BLaER1 treated with 17β-estradiol and CSF1 and Interleukin-3, amounts not matched to agents 10 nM and 100 nM (cell line): ENCODE measurements at regions not wholly inside any gene's neighbourhood (a gene's known extent, or its start where the extent isn't known, plus 50 kb on each side); places are given as distances from the start of the nearest gene placed in this dataset.

Experiments used
- H3K27ac ChIP-seq, 11 experiments: shearing (Covaris generic); formaldehyde crosslinking; 2 replicates each; pipeline ENCODE4 v1.8.1; 2022
- H3K27me3 ChIP-seq, 11 experiments: shearing (Covaris generic); formaldehyde crosslinking; 2 replicates each; pipeline ENCODE4 v1.8.1; 2022
- H3K36me3 ChIP-seq, 11 experiments: shearing (Covaris generic); formaldehyde crosslinking; 2 replicates each; pipeline ENCODE4 v1.8.1; 2022
- H3K4me1 ChIP-seq, 10 experiments: shearing (Covaris generic); formaldehyde crosslinking; 2 replicates each; pipeline ENCODE4 v1.8.1; 2022
- H3K4me2 ChIP-seq, 11 experiments: shearing (Covaris generic); formaldehyde crosslinking; 2 replicates each; pipeline ENCODE4 v1.8.1; 2022
- H3K4me3 ChIP-seq, 10 experiments: shearing (Covaris generic); formaldehyde crosslinking; 2 replicates each; pipeline ENCODE4 v1.8.1; 2022
- H3K9ac ChIP-seq, 11 experiments: shearing (Covaris generic); formaldehyde crosslinking; 2 replicates each; pipeline ENCODE4 v1.8.1; 2022
- H3K9me3 ChIP-seq, 11 experiments: shearing (Covaris generic); formaldehyde crosslinking; replicated peaks in 1 of 11; 2 replicates each; pipeline ENCODE4 v1.8.1; 2022
- H4K20me1 ChIP-seq, 11 experiments: shearing (Covaris generic); formaldehyde crosslinking; 2 replicates each; pipeline ENCODE4 v1.8.1; 2022
- Cebpa-rat ChIP-seq, 11 experiments: shearing (Covaris generic); IDR thresholded peaks; 2 replicates each; pipeline ENCODE4 v1.8.1; 2022

- peaks cover 17 to 75% (median 34%) of the 10 kb centered on the region in 10 experiments for H3K4me1 ChIP-seq
- H3K27me3 ChIP-seq = no peaks in the 10 kb centered on the region
- no peak overlapping the region for H3K27ac ChIP-seq
- H3K4me3 ChIP-seq = no peak overlapping the region
- no peaks in the 10 kb centered on the region for H4K20me1 ChIP-seq
- no peaks in the 10 kb centered on the region for H3K36me3 ChIP-seq
- H3K9ac ChIP-seq = no peak overlapping the region
- peak overlapping the region in 1 of 11 experiments; percentile 44; a peak in 1 of 22 replicates for H3K4me2 ChIP-seq
- H3K9me3 ChIP-seq = no peaks in the 10 kb centered on the region
- no peak for TF ChIP-seq Cebpa-rat (IDR thresholded peaks at IDR 0.05)
Measured at GRCh38 chr20:50396623-50397022, 113.6 kb upstream of the PTPN1 start.

DNA sequence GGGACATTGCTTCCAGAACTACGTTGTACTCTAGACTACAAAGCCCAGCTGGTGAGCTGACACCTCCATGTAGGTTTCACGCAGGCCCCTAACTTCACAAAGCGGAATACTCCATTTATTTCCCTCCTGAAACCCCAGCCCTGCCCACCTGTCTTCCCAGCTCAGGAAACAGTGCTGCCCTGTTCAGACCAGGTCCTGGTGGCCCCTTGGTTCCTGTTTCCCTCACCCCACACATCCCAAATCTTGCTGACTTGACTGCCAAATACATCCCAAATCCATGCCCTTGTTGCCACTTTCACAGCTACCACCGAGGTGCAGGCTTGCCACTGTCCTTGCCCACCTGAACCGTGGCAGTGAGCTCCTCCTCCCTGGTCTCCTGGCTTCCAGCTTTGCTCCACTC is 113.1 kb upstream of the PTPN1 start:
- Histone ChIP-seq H3K4me3 (no peak overlapping the region), H4K20me1 (no peaks in the 10 kb centered on the region), H3K27ac (no peak overlapping the region), H3K9me3 (no peaks in the 10 kb centered on the region), H3K27me3 (no peaks in the 10 kb centered on the region), H3K9ac (no peak overlapping the region), H3K36me3 (no peaks in the 10 kb centered on the region), H3K4me1 (peaks cover 17 to 72% (median 34%) of the 10 kb centered on the region in 10 experiments), H3K4me2 (peak overlapping the region in 1 of 11 experiments; percentile 44; a peak in 1 of 22 replicates)
- no peak for TF ChIP-seq Cebpa-rat (IDR thresholded peaks at IDR 0.05)

- no peak overlapping the region for H3K4me2 ChIP-seq
- H3K36me3 ChIP-seq = no peaks in the 10 kb centered on the region
- no peak overlapping the region for H3K4me3 ChIP-seq
- no peak overlapping the region for H3K9ac ChIP-seq
- no peaks in the 10 kb centered on the region for H4K20me1 ChIP-seq
- H3K4me1 ChIP-seq = peaks cover 17 to 68% (median 34%) of the 10 kb centered on the region in 10 experiments
- no peak overlapping the region for H3K27ac ChIP-seq
- no peaks in the 10 kb centered on the region for H3K9me3 ChIP-seq
- no peaks in the 10 kb centered on the region for H3K27me3 ChIP-seq
- no peak for TF ChIP-seq Cebpa-rat (IDR thresholded peaks at IDR 0.05)
Measured at GRCh38 chr20:50398064-50398463, 112.1 kb upstream of the PTPN1 start.

DNA sequence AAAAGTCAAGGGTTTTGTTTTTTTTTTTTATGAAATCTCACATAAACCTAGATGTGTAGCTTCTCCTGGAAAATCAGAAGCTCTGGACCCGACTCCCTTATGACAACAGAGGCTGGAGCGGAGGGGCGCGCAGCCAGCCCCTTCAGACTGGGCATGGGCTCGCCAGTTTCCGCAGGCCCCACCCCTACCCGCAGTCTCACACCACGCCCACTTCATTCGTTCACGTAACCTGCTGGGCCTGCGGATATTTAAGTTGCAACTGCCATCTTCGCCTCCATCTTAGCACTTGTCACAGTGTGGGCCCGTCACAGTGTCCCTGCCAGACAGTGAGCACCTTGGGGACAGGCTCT is 111.7 kb upstream of the PTPN1 start:
- H4K20me1 ChIP-seq = no peaks in the 10 kb centered on the region
- H3K4me1 ChIP-seq = peaks cover 14 to 67% (median 33%) of the 10 kb centered on the region in 10 experiments
- no peaks in the 10 kb centered on the region for H3K9me3 ChIP-seq
- TF ChIP-seq Cebpa-rat (IDR thresholded peaks at IDR 0.05) = no peak
- no peaks in the 10 kb centered on the region for H3K36me3 ChIP-seq
- no peak overlapping the region for H3K4me3 ChIP-seq
- no peak overlapping the region for H3K9ac ChIP-seq
- H3K4me2 ChIP-seq = peak overlapping the region in 2 of 11 experiments; percentile 76 to 81; a peak in 1 of 22 replicates
- H3K27ac ChIP-seq = no peak overlapping the region
- H3K27me3 ChIP-seq = no peaks in the 10 kb centered on the region

GRCh38 chr20:50398821-50399554 is 111.2 kb upstream of the PTPN1 start:
- Histone ChIP-seq H3K36me3 (no peaks in the 10 kb centered on the region), H3K27me3 (no peaks in the 10 kb centered on the region), H3K4me3 (no peak overlapping the region), H3K4me2 (peak overlapping the region in 3 of 11 experiments; percentile 66 to 81 (median 76); a peak in 5 of 22 replicates), H3K4me1 (peaks cover 11 to 62% (median 31%) of the 10 kb centered on the region in 10 experiments), H4K20me1 (no peaks in the 10 kb centered on the region), H3K27ac (no peak overlapping the region), H3K9me3 (no peaks in the 10 kb centered on the region), H3K9ac (0 out of 22 replicates have a peak overlapping the region, but pooled peaks of 1 of the 11 experiments have one; percentile 15)
- no peak for TF ChIP-seq Cebpa-rat (IDR thresholded peaks at IDR 0.05)

DNA sequence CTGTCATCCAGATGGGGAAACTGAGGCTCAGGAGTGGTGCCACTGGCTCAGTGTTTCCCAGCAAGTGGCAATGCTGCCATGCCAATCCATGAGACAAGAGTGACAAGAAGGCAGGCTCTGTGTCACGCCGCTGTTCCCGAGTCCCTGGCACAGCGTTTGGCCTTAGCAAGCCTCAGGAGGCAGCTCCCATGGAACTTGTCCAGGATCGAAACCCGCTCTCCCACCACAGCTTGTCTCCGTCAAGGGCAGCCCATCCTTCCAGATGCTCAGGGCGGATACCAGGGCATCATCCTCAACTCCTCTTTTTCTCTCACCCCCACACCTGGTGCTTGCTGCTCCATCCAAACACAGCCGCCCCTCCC is 110.6 kb upstream of the PTPN1 start:
- Histone ChIP-seq H3K4me1 (peaks cover 6 to 57% (median 25%) of the 10 kb centered on the region in 10 experiments), H3K27ac (no peak overlapping the region), H3K36me3 (no peaks in the 10 kb centered on the region), H3K4me3 (no peak overlapping the region), H3K9me3 (no peaks in the 10 kb centered on the region), H3K4me2 (peak overlapping the region in 3 of 11 experiments; percentile 66 to 81 (median 76); a peak in 6 of 22 replicates), H3K9ac (0 out of 22 replicates have a peak overlapping the region, but pooled peaks of 1 of the 11 experiments have one; percentile 15), H4K20me1 (no peaks in the 10 kb centered on the region), H3K27me3 (no peaks in the 10 kb centered on the region)
- TF ChIP-seq Cebpa-rat (IDR thresholded peaks at IDR 0.05) = no peak

GRCh38 chr20:50399917-50400704 is 110.1 kb upstream of the PTPN1 start:
- Histone ChIP-seq H3K4me3 (no peak overlapping the region), H3K27me3 (no peaks in the 10 kb centered on the region), H3K9me3 (no peaks in the 10 kb centered on the region), H3K27ac (peak overlapping the region in 1 of 11 experiments; percentile 5; a peak in 1 of 22 replicates), H3K4me2 (peak overlapping the region in 4 of 11 experiments; percentile 10 to 81 (median 71); a peak in 7 of 22 replicates), H3K9ac (no peak overlapping the region), H3K36me3 (no peaks in the 10 kb centered on the region), H3K4me1 (peaks cover under 1 to 51% (median 20%) of the 10 kb centered on the region in 10 experiments; a peak in 17 of 20 replicates), H4K20me1 (no peaks in the 10 kb centered on the region)
- no peak for TF ChIP-seq Cebpa-rat (IDR thresholded peaks at IDR 0.05)

GRCh38 chr20:50400705-50401586 is 109.2 kb upstream of the PTPN1 start:
- H3K9me3 ChIP-seq = no peaks in the 10 kb centered on the region
- no peak for TF ChIP-seq Cebpa-rat (IDR thresholded peaks at IDR 0.05)
- H3K9ac ChIP-seq = no peak overlapping the region; a peak in 1 of 22 replicates
- H3K4me3 ChIP-seq = no peak overlapping the region
- H3K36me3 ChIP-seq = no peaks in the 10 kb centered on the region
- no peaks in the 10 kb centered on the region for H4K20me1 ChIP-seq
- peak overlapping the region in 1 of 11 experiments; percentile 5; a peak in 1 of 22 replicates for H3K27ac ChIP-seq
- H3K27me3 ChIP-seq = no peaks in the 10 kb centered on the region
- peak overlapping the region in 3 of 11 experiments; percentile 66 to 81 (median 76); a peak in 6 of 22 replicates for H3K4me2 ChIP-seq
- H3K4me1 ChIP-seq = peaks cover 0 to 43% (median 14%) of the 10 kb centered on the region in 10 experiments; a peak in 14 of 20 replicates
